A549 (cell line): ENCODE measurements at regions not wholly inside any gene's neighbourhood (a gene's known extent, or its start where the extent isn't known, plus 50 kb on each side); places are given as distances from the start of the nearest gene placed in this dataset.

Experiments used
- ATAC-seq, 2 experiments: fragments of 200-7000 bp in 1 of 2; fragments of >200 bp in 1 of 2; cut with Nextera tagmentation in 1 of 2; cut with Tn5 transposase in 1 of 2; 3 replicates each; pipeline versions ENCODE4 v1.8.0 to v1.9.1; 2018 to 2020; ENCODE audit warnings: mild to moderate bottlenecking in 1 of 2, moderate library complexity in 1 of 2
- CTCF ChIA-PET: fragments of 300-600 bp; sonication (Branson Sonifier 250); formaldehyde crosslinking; extraction: SDS; loops from one replicate; lab custom pipeline; 2021; ENCODE audit warnings: antibody characterized with exemption, inconsistent platforms; lab: Yijun Ruan, JAX
- POLR2A ChIA-PET: fragments of 350-600 bp; formaldehyde crosslinking; extraction: SDS; loops from one replicate; lab custom pipeline; 2021; ENCODE audit warnings: antibody characterized with exemption, inconsistent platforms; lab: Yijun Ruan, JAX
- DNase-seq, 2 experiments: peaks; one replicate each; pipeline versions ENCODE4 v3.0.0 to v3.0.0-alpha.2; 2011 to 2016; ENCODE audit warnings: low read depth in 1 of 2, low spot score in 1 of 2
- FAIRE-seq: peaks from 2 replicates; lab custom pipeline; 2011; peaks lifted over from hg19 to GRCh38; lab: Jason Lieb, UNC
- H3K27ac ChIP-seq, 2 experiments: fragments of >200 bp; sonication (Bioruptor Twin); formaldehyde crosslinking; 3 replicates each; pipeline ENCODE4 v1.5.1; 2016 to 2017
- H3K4me1 ChIP-seq: fragments of >200 bp; sonication (Bioruptor Twin); formaldehyde crosslinking; 3 replicates; pipeline ENCODE4 v1.6.1; 2016
- H3K4me2 ChIP-seq: fragments of >200 bp; sonication (Bioruptor Twin); formaldehyde crosslinking; 3 replicates; pipeline ENCODE4 v1.6.1; 2016
- H3K4me3 ChIP-seq: fragments of >200 bp; sonication (Bioruptor Twin); formaldehyde crosslinking; 3 replicates; pipeline ENCODE4 v1.5.1; 2016
- H3K9me3 ChIP-seq: fragments of >200 bp; sonication (Bioruptor Twin); formaldehyde crosslinking; 3 replicates; pipeline ENCODE4 v1.6.1; 2016
- CBX2 ChIP-seq: fragments of 200-600 bp; sonication (generic); IDR thresholded peaks from 2 replicates; pipeline ENCODE4 v1.6.1; 2016; ENCODE audit warnings: low read depth, mild to moderate bottlenecking, borderline replicate concordance
- CBX8 ChIP-seq: fragments of 200-600 bp; sonication (generic); IDR thresholded peaks from 2 replicates; pipeline ENCODE4 v1.6.1; 2016
- CEBPB ChIP-seq, 2 experiments: fragments of >200 bp in 1 of 2; sonication (Bioruptor Twin) in 1 of 2; formaldehyde crosslinking in 1 of 2; IDR thresholded peaks; 2 replicates each; pipeline ENCODE4 v1.6.1; 2012 to 2016
- EHF ChIP-seq: fragments of 250-450 bp; sonication (Bioruptor Pico); IDR thresholded peaks from 2 replicates; pipeline ENCODE4 v1.5.0; 2020; ENCODE audit warnings: mild to moderate bottlenecking
- EHMT2 ChIP-seq: fragments of 200-600 bp; sonication (generic); IDR thresholded peaks from 2 replicates; pipeline ENCODE4 v1.6.1; 2016; ENCODE audit warnings: antibody characterized with exemption, low read depth, mild to moderate bottlenecking, moderate library complexity
- ESRRA ChIP-seq: fragments of 150-350 bp; IDR thresholded peaks from 2 replicates; pipeline ENCODE4 v1.6.1; 2014; ENCODE audit warnings: mild to moderate bottlenecking, low read length, borderline replicate concordance
- FOSB ChIP-seq: fragments of 250-450 bp; sonication (Bioruptor Pico); IDR thresholded peaks from 2 replicates; pipeline ENCODE4 v1.5.0; 2020; ENCODE audit warnings: mild to moderate bottlenecking, moderate library complexity
- FOSL2 ChIP-seq, 2 experiments: fragments of 450-650 bp in 1 of 2; fragments of >200 bp in 1 of 2; sonication (Bioruptor Twin) in 1 of 2; formaldehyde crosslinking; IDR thresholded peaks; 2 replicates each; pipeline versions ENCODE4 v1.5.0 to v1.6.1; 2016 to 2020; ENCODE audit warnings: mild to moderate bottlenecking in 1 of 2, moderate library complexity in 1 of 2
- FOXS1 ChIP-seq: fragments of 250-450 bp; sonication (Bioruptor Pico); IDR thresholded peaks from 2 replicates; pipeline ENCODE4 v1.5.0; 2020; ENCODE audit warnings: mild to moderate bottlenecking, moderate library complexity
- HEYL ChIP-seq: fragments of 250-450 bp; sonication (Bioruptor Pico); IDR thresholded peaks from 2 replicates; pipeline ENCODE4 v1.8.0; 2021; ENCODE audit warnings: mild to moderate bottlenecking, moderate library complexity
- HOXA7 ChIP-seq: fragments of 250-450 bp; sonication (Bioruptor Pico); IDR thresholded peaks from 2 replicates; pipeline ENCODE4 v1.5.0; 2020; ENCODE audit warnings: mild to moderate bottlenecking, moderate library complexity
- HOXB13 ChIP-seq: fragments of 250-450 bp; sonication (Bioruptor Pico); IDR thresholded peaks from 2 replicates; pipeline ENCODE4 v1.5.0; 2020; ENCODE audit warnings: low read depth, mild to moderate bottlenecking, moderate library complexity
- HOXB5 ChIP-seq: fragments of 250-450 bp; sonication (Bioruptor Pico); IDR thresholded peaks from 2 replicates; pipeline ENCODE4 v1.5.0; 2020; ENCODE audit warnings: mild to moderate bottlenecking, moderate library complexity
- JUN ChIP-seq, 2 experiments: fragments of >200 bp; sonication (Bioruptor Twin); formaldehyde crosslinking; IDR thresholded peaks; 2 replicates in 1 of 2; 3 replicates in 1 of 2; pipeline ENCODE4 v1.6.1; 2016 to 2017
- JUNB ChIP-seq: fragments of >200 bp; sonication (Bioruptor Twin); formaldehyde crosslinking; IDR thresholded peaks from 2 replicates; pipeline ENCODE4 v1.6.1; 2016
- KDM5A ChIP-seq: fragments of 200-600 bp; sonication (generic); IDR thresholded peaks from 2 replicates; pipeline ENCODE4 v1.6.1; 2016; ENCODE audit warnings: antibody characterized with exemption, mild to moderate bottlenecking
- MYC ChIP-seq: IDR thresholded peaks from 2 replicates; pipeline ENCODE4 v1.6.1; 2012; ENCODE audit warnings: mild to moderate bottlenecking, inconsistent platforms, low read length, improper control_type of control experiment, borderline replicate concordance
- NFE2L2 ChIP-seq: fragments of 150-350 bp; conservative IDR thresholded peaks from 2 replicates; pipeline ENCODE4 v1.6.1; 2014; ENCODE audit warnings: low read length
- PHF8 ChIP-seq: fragments of 200-600 bp; sonication (generic); IDR thresholded peaks from 2 replicates; pipeline ENCODE4 v1.6.1; 2016; ENCODE audit warnings: low read depth, mild to moderate bottlenecking, antibody characterized with exemption, moderate library complexity, borderline replicate concordance
- POLR2AphosphoS2 ChIP-seq: conservative IDR thresholded peaks from 2 replicates; pipeline ENCODE4 v1.6.1; 2012; ENCODE audit warnings: low read length, improper control_type of control experiment, inconsistent platforms
- RAD21 ChIP-seq, 2 experiments: fragments of >200 bp in 1 of 2; sonication (Bioruptor Twin) in 1 of 2; formaldehyde crosslinking in 1 of 2; IDR thresholded peaks in 1 of 2; conservative IDR thresholded peaks in 1 of 2; 2 replicates in 1 of 2; 3 replicates in 1 of 2; pipeline ENCODE4 v1.6.1; 2012 to 2018; ENCODE audit warnings: inconsistent platforms in 1 of 2
- RCOR1 ChIP-seq: fragments of 150-350 bp; IDR thresholded peaks from 2 replicates; pipeline ENCODE4 v1.6.1; 2014; ENCODE audit warnings: antibody characterized with exemption, low read length, low read depth
- RNF2 ChIP-seq: fragments of 200-600 bp; sonication (generic); IDR thresholded peaks from 2 replicates; pipeline ENCODE4 v1.6.1; 2016; ENCODE audit warnings: low read depth, mild to moderate bottlenecking, antibody characterized with exemption, moderate library complexity, borderline replicate concordance
- SMC3 ChIP-seq: fragments of >200 bp; sonication (Bioruptor Twin); formaldehyde crosslinking; IDR thresholded peaks from 3 replicates; pipeline ENCODE4 v1.6.1; 2018; ENCODE audit warnings: inconsistent platforms
- SREBF2 ChIP-seq: fragments of 450-650 bp; IDR thresholded peaks from 2 replicates; pipeline ENCODE4 v1.6.1; 2014; ENCODE audit warnings: mild to moderate bottlenecking, moderate library complexity
- TFCP2L1 ChIP-seq: fragments of 250-450 bp; sonication (Bioruptor Pico); IDR thresholded peaks from 2 replicates; pipeline ENCODE4 v1.5.0; 2021; ENCODE audit warnings: mild to moderate bottlenecking
- ZFP36 ChIP-seq: fragments of 450-650 bp; IDR thresholded peaks from 2 replicates; pipeline ENCODE4 v1.6.1; 2014; ENCODE audit warnings: borderline replicate concordance; ENCODE audit not compliant: partially characterized antibody
- ZSCAN20 ChIP-seq: fragments of 250-450 bp; sonication (Bioruptor Pico); IDR thresholded peaks from 2 replicates; pipeline ENCODE4 v1.8.0; 2022; ENCODE audit warnings: mild to moderate bottlenecking, moderate library complexity
- WGBS: methylation state at CpG from one replicate; pipeline ENCODE4 v1.1.6; 2017; ENCODE audit errors: missing lambda C conversion rate; 5-methylcytosine and 5-hydroxymethylcytosine counted together
- TF ChIP-seq, protein P1 (sequence below): fragments of 250-450 bp; sonication (Bioruptor Pico); IDR thresholded peaks from 2 replicates; pipeline ENCODE4 v1.5.0; 2020; ENCODE audit warnings: low read depth, mild to moderate bottlenecking, moderate library complexity
- TF ChIP-seq, protein P2 (sequence below): fragments of 250-450 bp; sonication (Bioruptor Pico); IDR thresholded peaks from 2 replicates; pipeline ENCODE4 v1.5.0; 2021; ENCODE audit warnings: mild to moderate bottlenecking, moderate library complexity, borderline replicate concordance
- TF ChIP-seq, protein P3 (sequence below): fragments of >200 bp; sonication (Bioruptor Twin); formaldehyde crosslinking; IDR thresholded peaks from 2 replicates; pipeline ENCODE4 v1.6.1; 2016
- TF ChIP-seq, protein P4 (sequence below): IDR thresholded peaks from 2 replicates; pipeline ENCODE4 v1.6.1; 2012

DNA sequence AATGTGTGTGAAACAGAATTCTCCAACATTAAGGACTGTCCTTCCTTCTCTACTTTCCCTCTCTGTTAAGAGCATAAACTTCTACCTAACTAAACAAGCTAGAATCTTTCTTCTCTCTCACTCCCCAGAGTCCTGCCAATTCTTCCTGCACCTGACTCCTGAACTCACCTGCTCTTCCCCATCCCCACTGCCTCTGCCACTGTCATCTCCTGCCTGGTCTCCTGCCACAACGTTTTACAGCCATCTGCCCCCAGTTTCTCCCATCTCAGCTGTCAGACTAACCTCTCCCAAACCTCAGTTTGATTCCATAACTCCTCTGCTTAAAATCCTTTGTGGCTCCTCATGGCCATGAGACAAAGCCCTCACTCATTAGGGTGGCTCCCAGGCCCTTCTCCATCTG lies 119.8 kb upstream of the FOXN2 start:
- H3K4me1 ChIP-seq = no peaks in the 10 kb centered on the region; the same call in 2 of the 3 replicates
- ATAC-seq (no peak), DNase-seq (no peak), FAIRE-seq (no peak)
- no peak overlapping the region for H3K27ac ChIP-seq
- 7% methylated on average over 1 of the region's 1 CpG for WGBS
- TF ChIP-seq ESRRA = no peak
- no peak for TF ChIP-seq RNF2
- no peak for TF ChIP-seq JUN (IDR thresholded peaks at IDR 0.05)
- no peak for TF ChIP-seq SMC3
- TF ChIP-seq ZSCAN20 (CRISPR knock-in tag) = no peak
- TF ChIP-seq NFE2L2 = no peak
- no peak for TF ChIP-seq FOSB (CRISPR knock-in tag)
- no peak for TF ChIP-seq HOXB5 (CRISPR knock-in tag)
- TF ChIP-seq HEYL (CRISPR knock-in tag) = no peak
- no peak for TF ChIP-seq HOXA7
- TF ChIP-seq FOSL2 (IDR thresholded peaks at IDR 0.05) = no peak
- no peak for TF ChIP-seq FOSL2 (CRISPR knock-in tag; IDR thresholded peaks at IDR 0.05)
- TF ChIP-seq, protein P1, sequence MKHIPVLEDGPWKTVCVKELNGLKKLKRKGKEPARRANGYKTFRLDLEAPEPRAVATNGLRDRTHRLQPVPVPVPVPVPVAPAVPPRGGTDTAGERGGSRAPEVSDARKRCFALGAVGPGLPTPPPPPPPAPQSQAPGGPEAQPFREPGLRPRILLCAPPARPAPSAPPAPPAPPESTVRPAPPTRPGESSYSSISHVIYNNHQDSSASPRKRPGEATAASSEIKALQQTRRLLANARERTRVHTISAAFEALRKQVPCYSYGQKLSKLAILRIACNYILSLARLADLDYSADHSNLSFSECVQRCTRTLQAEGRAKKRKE = no peak
- TF ChIP-seq EHF (CRISPR knock-in tag) = no peak
- TF ChIP-seq TFCP2L1 = no peak
- TF ChIP-seq PHF8 = no peak
- no peak for TF ChIP-seq ZFP36
- CTCF ChIA-PET = no interaction called here
- H3K4me3 ChIP-seq = no peak overlapping the region
- no peaks in the 10 kb centered on the region for H3K9me3 ChIP-seq
- no peak overlapping the region for H3K4me2 ChIP-seq
- POLR2A ChIA-PET = no interaction called here

DNA sequence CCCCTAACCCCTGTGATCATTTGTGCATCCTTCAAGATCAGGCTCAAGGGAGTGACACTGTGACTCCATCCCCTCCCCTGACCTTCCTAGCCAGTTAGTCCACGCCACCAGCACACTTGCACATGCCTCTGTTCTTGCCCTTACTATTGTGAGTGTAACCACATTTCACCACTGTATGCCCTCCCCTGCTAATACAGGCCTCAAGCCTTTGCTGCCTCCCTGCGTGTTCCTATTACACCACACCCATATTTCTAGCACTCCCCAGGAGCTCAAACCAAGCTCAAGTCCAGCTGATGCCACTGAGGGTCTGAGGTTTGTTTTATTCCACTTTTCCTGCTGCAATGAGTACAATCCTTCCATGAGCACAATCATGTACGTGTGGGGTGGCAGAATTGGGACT lies 119.3 kb upstream of the FOXN2 start:
- FAIRE-seq (no peak), ATAC-seq (no peak; a peak in 1 of 6 replicates), DNase-seq (no peak)
- ChIA-PET CTCF (no interaction called here), POLR2A (no interaction called here)
- Histone ChIP-seq H3K4me3 (no peak overlapping the region), H3K9me3 (no peaks in the 10 kb centered on the region), H3K27ac (no peak overlapping the region), H3K4me2 (no peak overlapping the region), H3K4me1 (no peaks in the 10 kb centered on the region; the same call in 2 of the 3 replicates)
- WGBS = 65% methylated on average over 3 of the region's 3 CpGs
- TF ChIP-seq, protein P2, sequence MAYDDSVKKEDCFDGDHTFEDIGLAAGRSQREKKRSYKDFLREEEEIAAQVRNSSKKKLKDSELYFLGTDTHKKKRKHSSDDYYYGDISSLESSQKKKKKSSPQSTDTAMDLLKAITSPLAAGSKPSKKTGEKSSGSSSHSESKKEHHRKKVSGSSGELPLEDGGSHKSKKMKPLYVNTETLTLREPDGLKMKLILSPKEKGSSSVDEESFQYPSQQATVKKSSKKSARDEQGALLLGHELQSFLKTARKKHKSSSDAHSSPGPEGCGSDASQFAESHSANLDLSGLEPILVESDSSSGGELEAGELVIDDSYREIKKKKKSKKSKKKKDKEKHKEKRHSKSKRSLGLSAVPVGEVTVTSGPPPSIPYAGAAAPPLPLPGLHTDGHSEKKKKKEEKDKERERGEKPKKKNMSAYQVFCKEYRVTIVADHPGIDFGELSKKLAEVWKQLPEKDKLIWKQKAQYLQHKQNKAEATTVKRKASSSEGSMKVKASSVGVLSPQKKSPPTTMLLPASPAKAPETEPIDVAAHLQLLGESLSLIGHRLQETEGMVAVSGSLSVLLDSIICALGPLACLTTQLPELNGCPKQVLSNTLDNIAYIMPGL = no peak
- TF ChIP-seq, protein P3, sequence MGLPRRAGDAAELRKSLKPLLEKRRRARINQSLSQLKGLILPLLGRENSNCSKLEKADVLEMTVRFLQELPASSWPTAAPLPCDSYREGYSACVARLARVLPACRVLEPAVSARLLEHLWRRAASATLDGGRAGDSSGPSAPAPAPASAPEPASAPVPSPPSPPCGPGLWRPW = no peak
- TF ChIP-seq JUNB = no peak
- TF ChIP-seq EHMT2 = no peak
- no peak for TF ChIP-seq POLR2AphosphoS2
- no peak for TF ChIP-seq FOSB (CRISPR knock-in tag)
- TF ChIP-seq JUN (IDR thresholded peaks at IDR 0.05) = no peak
- no peak for TF ChIP-seq HOXB13 (CRISPR knock-in tag)
- TF ChIP-seq ZSCAN20 (CRISPR knock-in tag) = no peak
- no peak for TF ChIP-seq SMC3

DNA sequence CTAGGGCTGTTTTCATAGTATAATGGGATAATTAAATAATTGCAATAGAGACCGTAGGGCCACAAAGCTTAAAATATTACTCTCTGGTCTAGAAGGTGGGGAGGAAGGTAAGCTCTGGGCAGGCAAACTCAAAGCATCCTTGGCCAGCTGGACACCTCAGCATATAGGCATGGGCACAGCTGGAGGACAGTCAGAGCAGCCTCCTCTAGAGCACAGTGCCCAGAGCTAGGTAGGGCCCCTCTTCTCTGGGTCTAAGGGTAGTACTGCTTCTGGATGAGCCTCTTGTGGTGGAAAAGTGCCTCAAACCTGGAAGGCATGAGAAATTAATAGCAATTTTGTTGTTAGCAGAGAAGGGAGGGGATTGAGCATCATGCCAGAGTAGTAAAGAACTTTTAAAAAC lies 116.9 kb upstream of the FOXN2 start:
- Histone ChIP-seq H3K4me1 (no peaks in the 10 kb centered on the region; the same call in 2 of the 3 replicates), H3K4me3 (no peak overlapping the region), H3K27ac (no peak overlapping the region; a peak in 1 of 6 replicates), H3K9me3 (no peaks in the 10 kb centered on the region), H3K4me2 (no peak overlapping the region)
- 100% methylated on average over 1 of the region's 1 CpG for WGBS
- ChIA-PET POLR2A (no interaction called here), CTCF (interaction anchor here (0.6 kb wide), 1 partner anchor 393 kb away, joined by 5 read pairs; no protein-coding TSS in a partner anchor)
- ATAC-seq (no peak), DNase-seq (no peak), FAIRE-seq (no peak)
- no peak for TF ChIP-seq HOXA7
- no peak for TF ChIP-seq EHMT2
- TF ChIP-seq CBX8 = no peak
- no peak for TF ChIP-seq TFCP2L1
- no peak for TF ChIP-seq JUN (IDR thresholded peaks at IDR 0.05)
- no peak for TF ChIP-seq FOXS1 (CRISPR knock-in tag)
- TF ChIP-seq RAD21 (conservative IDR thresholded peaks at IDR 0.05 in 1 of 2, IDR thresholded peaks at IDR 0.05 in 1 of 2) = no peak
- TF ChIP-seq CEBPB (IDR thresholded peaks at IDR 0.05) = no peak
- TF ChIP-seq CBX2 = no peak
- TF ChIP-seq, protein P4, sequence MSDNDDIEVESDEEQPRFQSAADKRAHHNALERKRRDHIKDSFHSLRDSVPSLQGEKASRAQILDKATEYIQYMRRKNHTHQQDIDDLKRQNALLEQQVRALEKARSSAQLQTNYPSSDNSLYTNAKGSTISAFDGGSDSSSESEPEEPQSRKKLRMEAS = no peak
- TF ChIP-seq SREBF2 = no peak
- no peak for TF ChIP-seq ZFP36
- no peak for TF ChIP-seq RCOR1
- no peak for TF ChIP-seq KDM5A
- no peak for TF ChIP-seq MYC
